IMR-90 (cell line): ENCODE measurements at regions not wholly inside any gene's neighbourhood (a gene's known extent, or its start where the extent isn't known, plus 50 kb on each side); places are given as distances from the start of the nearest gene placed in this dataset.

ENCODE experiments used
- ATAC-seq: fragments of 200-7000 bp; cut with Tn5 transposase; 2 replicates; pipeline ENCODE4 v1.9.1; 2020; ENCODE audit warnings: low read depth, mild to moderate bottlenecking, moderate library complexity
- BruUV-seq: library from RNA; stranded (reverse); fragments of 400-500 nt; replicated peaks from 2 replicates; lab custom pipeline; 2021; lab: Mats Ljungman, UMichigan
- CTCF ChIA-PET: fragments of 300-600 bp; formaldehyde crosslinking; extraction: SDS; loops from one replicate; lab custom pipeline; 2021; ENCODE audit warnings: antibody characterized with exemption; lab: Yijun Ruan, JAX
- POLR2A ChIA-PET: fragments of 300-600 bp; sonication (Branson Sonifier 250); formaldehyde crosslinking; loops from one replicate; lab custom pipeline; 2022; ENCODE audit warnings: antibody characterized with exemption; ENCODE audit not compliant: unreplicated experiment; lab: Charles Lee
- DNase-seq: peaks from one replicate; pipeline ENCODE4 v3.0.0; 2013
- H2AFZ ChIP-seq: replicated peaks from 2 replicates; pipeline ENCODE3; 2013; ENCODE audit warnings: low read length, mild to moderate bottlenecking; ENCODE audit not compliant: poor library complexity
- H2AK5ac ChIP-seq: 2 replicates; pipeline ENCODE4 v1.6.1; 2013; ENCODE audit warnings: low read depth, low read length, inconsistent platforms
- H2AK9ac ChIP-seq: replicated peaks from 2 replicates; pipeline ENCODE3; 2013; ENCODE audit warnings: mild to moderate bottlenecking, low read depth, low read length, moderate library complexity; ENCODE audit not compliant: poor library complexity
- H2BK120ac ChIP-seq: 2 replicates; pipeline ENCODE4 v1.6.1; 2013; ENCODE audit warnings: low read depth, low read length, inconsistent platforms
- H2BK15ac ChIP-seq: 3 replicates; pipeline ENCODE4 v1.6.1; 2013; ENCODE audit warnings: low read depth, low read length, inconsistent platforms
- H2BK20ac ChIP-seq: 2 replicates; pipeline ENCODE4 v1.6.1; 2013; ENCODE audit warnings: low read depth, mild to moderate bottlenecking, inconsistent platforms, low read length, moderate library complexity
- H2BK5ac ChIP-seq: 2 replicates; pipeline ENCODE4 v1.6.1; 2013; ENCODE audit warnings: mild to moderate bottlenecking, low read depth, low read length, inconsistent platforms; ENCODE audit not compliant: poor library complexity, severe bottlenecking
- H3K14ac ChIP-seq: replicated peaks from 2 replicates; pipeline ENCODE4 v1.6.1; 2013; ENCODE audit warnings: low read depth, low read length, inconsistent platforms
- H3K18ac ChIP-seq: 2 replicates; pipeline ENCODE4 v1.6.1; 2013; ENCODE audit warnings: low read depth, low read length, control low read depth
- H3K23ac ChIP-seq: 2 replicates; pipeline ENCODE4 v1.6.1; 2013; ENCODE audit warnings: low read depth, low read length, inconsistent platforms
- H3K27ac ChIP-seq: 2 replicates; pipeline ENCODE4 v1.5.1; 2013; ENCODE audit warnings: mild to moderate bottlenecking, control low read depth, low read length; ENCODE audit not compliant: insufficient read depth
- H3K27me3 ChIP-seq: 2 replicates; pipeline ENCODE4 v1.6.1; 2013; ENCODE audit warnings: low read length; ENCODE audit not compliant: control insufficient read depth, insufficient read depth
- H3K36me3 ChIP-seq: 2 replicates; pipeline ENCODE4 v1.6.1; 2013; ENCODE audit warnings: low read length, mixed read lengths; ENCODE audit not compliant: control insufficient read depth, insufficient read depth
- H3K4ac ChIP-seq: 2 replicates; pipeline ENCODE4 v1.6.1; 2013; ENCODE audit warnings: low read depth, low read length, inconsistent platforms
- H3K4me1 ChIP-seq: 2 replicates; pipeline ENCODE4 v1.6.1; 2013; ENCODE audit warnings: low read length, mixed read lengths; ENCODE audit not compliant: control insufficient read depth, insufficient read depth
- H3K4me2 ChIP-seq: 2 replicates; pipeline ENCODE4 v1.6.1; 2013; ENCODE audit warnings: low read depth, mild to moderate bottlenecking, control low read depth, low read length, moderate library complexity
- H3K4me3 ChIP-seq: 2 replicates; pipeline ENCODE4 v1.5.1; 2013; ENCODE audit warnings: low read depth, mild to moderate bottlenecking, control low read depth, low read length, moderate library complexity; ENCODE audit not compliant: insufficient read depth
- H3K56ac ChIP-seq: 2 replicates; pipeline ENCODE4 v1.6.1; 2013; ENCODE audit warnings: low read length, inconsistent platforms; ENCODE audit not compliant: insufficient read depth; ENCODE audit errors: extremely low read depth
- H3K79me1 ChIP-seq, 2 experiments: 2 replicates each; pipeline ENCODE4 v1.6.1; 2013; ENCODE audit warnings: low read length in 2 of 2, inconsistent platforms in 1 of 2, low read depth in 1 of 2
- H3K9ac ChIP-seq: 2 replicates; pipeline ENCODE4 v1.6.1; 2013; ENCODE audit warnings: low read depth, low read length, control low read depth
- H3K9me1 ChIP-seq: 2 replicates; pipeline ENCODE4 v1.6.1; 2013; ENCODE audit warnings: low read length, inconsistent platforms; ENCODE audit not compliant: insufficient read depth
- H3K9me3 ChIP-seq: 2 replicates; pipeline ENCODE4 v1.6.1; 2013; ENCODE audit warnings: low read length; ENCODE audit not compliant: control insufficient read depth, insufficient read depth
- H4K20me1 ChIP-seq: 2 replicates; pipeline ENCODE4 v1.6.1; 2013; ENCODE audit warnings: low read length, inconsistent platforms; ENCODE audit not compliant: insufficient read depth
- H4K5ac ChIP-seq: 2 replicates; pipeline ENCODE4 v1.6.1; 2013; ENCODE audit warnings: mild to moderate bottlenecking, low read depth, low read length, control low read depth
- H4K8ac ChIP-seq, 2 experiments: 2 replicates each; pipeline ENCODE4 v1.6.1; 2013; ENCODE audit warnings: low read depth in 2 of 2, low read length in 2 of 2, control low read depth in 1 of 2, inconsistent platforms in 1 of 2
- H4K91ac ChIP-seq: 2 replicates; pipeline ENCODE4 v1.6.1; 2013; ENCODE audit warnings: low read depth, low read length, inconsistent platforms; ENCODE audit not compliant: insufficient read depth
- BHLHE40 ChIP-seq: fragments of 150-350 bp; IDR thresholded peaks from 2 replicates; pipeline ENCODE4 v1.6.1; 2016; ENCODE audit warnings: mild to moderate bottlenecking, low read depth, low read length
- CEBPB ChIP-seq: IDR thresholded peaks from 2 replicates; pipeline ENCODE4 v1.6.1; 2012; ENCODE audit warnings: low read depth, low read length, improper control_type of control experiment
- FOS ChIP-seq: fragments of 150-350 bp; IDR thresholded peaks from 2 replicates; pipeline ENCODE4 v1.6.1; 2016; ENCODE audit warnings: low read depth, low read length
- MAFK ChIP-seq: IDR thresholded peaks from 2 replicates; pipeline ENCODE4 v1.6.1; 2012; ENCODE audit warnings: low read depth, low read length, improper control_type of control experiment
- MAZ ChIP-seq: IDR thresholded peaks from 2 replicates; pipeline ENCODE4 v1.6.1; 2012; ENCODE audit warnings: low read depth, mild to moderate bottlenecking, low read length, improper control_type of control experiment, moderate library complexity, borderline replicate concordance
- MXI1 ChIP-seq: IDR thresholded peaks from 2 replicates; pipeline ENCODE4 v1.6.1; 2012; ENCODE audit warnings: low read depth, mild to moderate bottlenecking, low read length, moderate library complexity, borderline replicate concordance
- NFE2L2 ChIP-seq: fragments of 150-350 bp; IDR thresholded peaks from 2 replicates; pipeline ENCODE4 v1.6.1; 2016; ENCODE audit warnings: low read depth, mild to moderate bottlenecking, low read length
- POLR2A ChIP-seq: IDR thresholded peaks from 2 replicates; pipeline ENCODE4 v1.6.1; 2012; ENCODE audit warnings: mild to moderate bottlenecking, low read depth, low read length
- RAD21 ChIP-seq: IDR thresholded peaks from 2 replicates; pipeline ENCODE4 v1.6.1; 2012; ENCODE audit warnings: low read length, improper control_type of control experiment
- RCOR1 ChIP-seq: IDR thresholded peaks from 2 replicates; pipeline ENCODE4 v1.6.1; 2012; ENCODE audit warnings: mild to moderate bottlenecking, low read length, improper control_type of control experiment; ENCODE audit not compliant: insufficient replicate concordance
- RFX5 ChIP-seq: IDR thresholded peaks from 2 replicates; pipeline ENCODE4 v1.8.0; 2012; ENCODE audit warnings: low read depth, mild to moderate bottlenecking, low read length, moderate library complexity
- SMC3 ChIP-seq: fragments of 150-350 bp; IDR thresholded peaks from 2 replicates; pipeline ENCODE4 v1.6.1; 2016; ENCODE audit warnings: low read depth, mild to moderate bottlenecking, antibody characterized with exemption, low read length, moderate library complexity
- WGBS, 2 experiments: methylation state at CpG; one replicate each; pipeline versions ENCODE4 v1.1.5 to v1.1.7; 2013; ENCODE audit warnings: missing lambda C conversion rate in 2 of 2; ENCODE audit not compliant: insufficient read length in 1 of 2; ENCODE audit errors: extremely low coverage in 2 of 2; 5-methylcytosine and 5-hydroxymethylcytosine counted together
- dilution Hi-C: fragments of 300-500 bp; cut with HindIII; formaldehyde crosslinking; loops from one replicate; pipeline ENCODE4 v1.14.3; 2018; ENCODE audit warnings: low sequenced_read_pairs; ENCODE audit not compliant: unreplicated experiment
- in situ Hi-C: fragments of 300-500 bp; cut with MboI; formaldehyde crosslinking; loops from 3 replicates; pipeline ENCODE4 v1.14.3; 2019; ENCODE audit warnings: low sequenced_read_pairs, inconsistent platforms, mixed read lengths
- intact Hi-C: fragments of 100-400 bp; cut with micrococcal nuclease; formaldehyde crosslinking; loops from 2 replicates; pipeline ENCODE4 v1.10.0; 2022
- TF ChIP-seq, protein P1 (sequence below): fragments of 150-350 bp; IDR thresholded peaks from 2 replicates; pipeline ENCODE4 v1.6.1; 2016; ENCODE audit warnings: low read depth, mild to moderate bottlenecking, low read length, moderate library complexity, borderline replicate concordance
- TF ChIP-seq, protein P2 (sequence below): fragments of 150-350 bp; IDR thresholded peaks from 2 replicates; pipeline ENCODE4 v1.6.1; 2017; ENCODE audit warnings: mild to moderate bottlenecking, antibody characterized with exemption, low read length, low read depth
- TF ChIP-seq, protein P3 (sequence below): conservative IDR thresholded peaks from 2 replicates; pipeline ENCODE4 v1.5.1; 2012; ENCODE audit warnings: mild to moderate bottlenecking, low read depth, low read length, improper control_type of control experiment

- ATAC-seq: no peak
- H3K23ac ChIP-seq: no peak overlapping the region
Observed at GRCh38 chr5:20574576-20574975, 586.6 kb upstream of the CDH18 start.

More at GRCh38 chr5:20574576-20574975, 586.6 kb upstream of the CDH18 start:
- H3K4ac ChIP-seq: no peak overlapping the region
- no peaks in the 10 kb centered on the region for H3K27me3 ChIP-seq
- H3K36me3 ChIP-seq: no peaks in the 10 kb centered on the region
- no peak overlapping the region for H2AFZ ChIP-seq
- TF ChIP-seq MXI1: no peak
- TF ChIP-seq BHLHE40: no peak
- TF ChIP-seq, protein P1, sequence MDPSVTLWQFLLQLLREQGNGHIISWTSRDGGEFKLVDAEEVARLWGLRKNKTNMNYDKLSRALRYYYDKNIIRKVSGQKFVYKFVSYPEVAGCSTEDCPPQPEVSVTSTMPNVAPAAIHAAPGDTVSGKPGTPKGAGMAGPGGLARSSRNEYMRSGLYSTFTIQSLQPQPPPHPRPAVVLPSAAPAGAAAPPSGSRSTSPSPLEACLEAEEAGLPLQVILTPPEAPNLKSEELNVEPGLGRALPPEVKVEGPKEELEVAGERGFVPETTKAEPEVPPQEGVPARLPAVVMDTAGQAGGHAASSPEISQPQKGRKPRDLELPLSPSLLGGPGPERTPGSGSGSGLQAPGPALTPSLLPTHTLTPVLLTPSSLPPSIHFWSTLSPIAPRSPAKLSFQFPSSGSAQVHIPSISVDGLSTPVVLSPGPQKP: no peak
- TF ChIP-seq MAFK: no peak
- TF ChIP-seq RFX5: no peak
- TF ChIP-seq RAD21: no peak
- no peak for TF ChIP-seq MAZ
- TF ChIP-seq POLR2A: no peak
- no peak for TF ChIP-seq RCOR1
- TF ChIP-seq, protein P2, sequence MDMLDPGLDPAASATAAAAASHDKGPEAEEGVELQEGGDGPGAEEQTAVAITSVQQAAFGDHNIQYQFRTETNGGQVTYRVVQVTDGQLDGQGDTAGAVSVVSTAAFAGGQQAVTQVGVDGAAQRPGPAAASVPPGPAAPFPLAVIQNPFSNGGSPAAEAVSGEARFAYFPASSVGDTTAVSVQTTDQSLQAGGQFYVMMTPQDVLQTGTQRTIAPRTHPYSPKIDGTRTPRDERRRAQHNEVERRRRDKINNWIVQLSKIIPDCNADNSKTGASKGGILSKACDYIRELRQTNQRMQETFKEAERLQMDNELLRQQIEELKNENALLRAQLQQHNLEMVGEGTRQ: no peak
- TF ChIP-seq CEBPB: no peak
- TF ChIP-seq NFE2L2: no peak
- no peak for TF ChIP-seq FOS
- TF ChIP-seq SMC3: no peak
- TF ChIP-seq, protein P3, sequence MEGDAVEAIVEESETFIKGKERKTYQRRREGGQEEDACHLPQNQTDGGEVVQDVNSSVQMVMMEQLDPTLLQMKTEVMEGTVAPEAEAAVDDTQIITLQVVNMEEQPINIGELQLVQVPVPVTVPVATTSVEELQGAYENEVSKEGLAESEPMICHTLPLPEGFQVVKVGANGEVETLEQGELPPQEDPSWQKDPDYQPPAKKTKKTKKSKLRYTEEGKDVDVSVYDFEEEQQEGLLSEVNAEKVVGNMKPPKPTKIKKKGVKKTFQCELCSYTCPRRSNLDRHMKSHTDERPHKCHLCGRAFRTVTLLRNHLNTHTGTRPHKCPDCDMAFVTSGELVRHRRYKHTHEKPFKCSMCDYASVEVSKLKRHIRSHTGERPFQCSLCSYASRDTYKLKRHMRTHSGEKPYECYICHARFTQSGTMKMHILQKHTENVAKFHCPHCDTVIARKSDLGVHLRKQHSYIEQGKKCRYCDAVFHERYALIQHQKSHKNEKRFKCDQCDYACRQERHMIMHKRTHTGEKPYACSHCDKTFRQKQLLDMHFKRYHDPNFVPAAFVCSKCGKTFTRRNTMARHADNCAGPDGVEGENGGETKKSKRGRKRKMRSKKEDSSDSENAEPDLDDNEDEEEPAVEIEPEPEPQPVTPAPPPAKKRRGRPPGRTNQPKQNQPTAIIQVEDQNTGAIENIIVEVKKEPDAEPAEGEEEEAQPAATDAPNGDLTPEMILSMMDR: no peak
- no peak overlapping the region for H3K4me3 ChIP-seq
- no peaks in the 10 kb centered on the region for H3K9me1 ChIP-seq
- H3K18ac ChIP-seq: no peak overlapping the region
- intact Hi-C loops: no loop called here
- no peak overlapping the region for H2AK9ac ChIP-seq
- no peak overlapping the region for H4K91ac ChIP-seq
- H3K4me1 ChIP-seq: no peaks in the 10 kb centered on the region
- no peaks in the 10 kb centered on the region for H3K79me1 ChIP-seq
- no peak overlapping the region for H3K56ac ChIP-seq
- H3K9me3 ChIP-seq: no peaks in the 10 kb centered on the region
- no TSS peak for BruUV-seq
- in situ Hi-C loops: no loop called here
- H2BK15ac ChIP-seq: no peak overlapping the region
- no peak overlapping the region for H2BK20ac ChIP-seq
- H3K9ac ChIP-seq: no peak overlapping the region
- ChIA-PET CTCF (no interaction called here), POLR2A (no interaction called here)
- no peak for DNase-seq
- dilution Hi-C loops: no loop called here
- no peak overlapping the region for H3K27ac ChIP-seq
- 100% methylated on average over 2 of the region's 4 CpGs; no CpG with 5 or more reads in 1 of the 2 experiments for WGBS, 2 experiments
- H2BK120ac ChIP-seq: no peak overlapping the region
- H4K5ac ChIP-seq: no peak overlapping the region
- no peak overlapping the region for H3K14ac ChIP-seq
- no peak overlapping the region for H3K4me2 ChIP-seq
- no peak overlapping the region for H2AK5ac ChIP-seq
- no peaks in the 10 kb centered on the region for H4K20me1 ChIP-seq
- H4K8ac ChIP-seq: no peak overlapping the region
- H2BK5ac ChIP-seq: no peak overlapping the region
